ENCODE measurements at regions not wholly inside any gene's neighbourhood (a gene's known extent, or its start where the extent isn't known, plus 50 kb on each side); places are given as distances from the start of the nearest gene placed in this dataset.

- TF ChIP-seq CTCF (IDR thresholded peaks at IDR 0.05; ENCODE audit: insufficient read depth, low read length) = no peak
- TF ChIP-seq POLR2AphosphoS5 (IDR thresholded peaks at IDR 0.05; ENCODE audit: low read depth) = no peak
- no peak for TF ChIP-seq GABPA (IDR thresholded peaks at IDR 0.05; ENCODE audit: low read depth)
These were observed 322.9 kb downstream of the SAMD5 start for GRCh38 chr6:147831356-147831755.

Measured in HL-60 (cell line).